Brain pericyte (primary cell): ENCODE measurements at regions not wholly inside any gene's neighbourhood (a gene's known extent, or its start where the extent isn't known, plus 50 kb on each side); places are given as distances from the start of the nearest gene placed in this dataset.

Experiments
- DNase-seq: peaks from one replicate; pipeline ENCODE4 v3.0.0-alpha.2; 2012; ENCODE audit warnings: low read depth, low spot score

GRCh38 chr2:104405623-104406022 lies 448.3 kb upstream of the POU3F3 start:
- DNase-seq = no peak

- DNase-seq = no peak
Observed at GRCh38 chr2:104406261-104406726, 447.6 kb upstream of the POU3F3 start.

- no peak for DNase-seq
Observed at GRCh38 chr2:104407641-104408040, 446.3 kb upstream of the POU3F3 start.

GRCh38 chr2:104408266-104408665 lies 445.6 kb upstream of the POU3F3 start:
- DNase-seq = no peak

GRCh38 chr2:104410136-104410535 lies 443.8 kb upstream of the POU3F3 start:
- DNase-seq = no peak

- DNase-seq = no peak
Observed at GRCh38 chr2:104412384-104412783, 441.5 kb upstream of the POU3F3 start.

GRCh38 chr2:104413890-104414289 lies 440.0 kb upstream of the POU3F3 start:
- no peak for DNase-seq

- no peak for DNase-seq
Observed at GRCh38 chr2:104415284-104415683, 438.6 kb upstream of the POU3F3 start.

GRCh38 chr2:104416339-104417000 lies 437.4 kb upstream of the POU3F3 start:
- no peak for DNase-seq

GRCh38 chr2:104420420-104420819 lies 433.5 kb upstream of the POU3F3 start:
- no peak for DNase-seq

- DNase-seq = no peak
Observed at GRCh38 chr2:104420953-104421352, 433.0 kb upstream of the POU3F3 start.

GRCh38 chr2:104425850-104426595 lies 427.9 kb upstream of the POU3F3 start:
- no peak for DNase-seq

GRCh38 chr2:104428155-104428554 lies 425.8 kb upstream of the POU3F3 start:
- no peak for DNase-seq

GRCh38 chr2:104429639-104430358 lies 424.1 kb upstream of the POU3F3 start:
- DNase-seq = no peak

GRCh38 chr2:104430359-104430740 lies 423.6 kb upstream of the POU3F3 start:
- no peak for DNase-seq

GRCh38 chr2:104430852-104431251 lies 423.1 kb upstream of the POU3F3 start:
- DNase-seq = no peak

- DNase-seq = no peak
Observed at GRCh38 chr2:104431701-104432121, 422.2 kb upstream of the POU3F3 start.

GRCh38 chr2:104432401-104432800 lies 421.5 kb upstream of the POU3F3 start:
- no peak for DNase-seq

GRCh38 chr2:104432991-104433390 lies 420.9 kb upstream of the POU3F3 start:
- DNase-seq = no peak

GRCh38 chr2:104433657-104434056 lies 420.3 kb upstream of the POU3F3 start:
- no peak for DNase-seq

GRCh38 chr2:104434318-104434792 lies 419.6 kb upstream of the POU3F3 start:
- no peak for DNase-seq

GRCh38 chr2:104434966-104435365 lies 418.9 kb upstream of the POU3F3 start:
- DNase-seq = no peak
